ENCODE measurements at regions not wholly inside any gene's neighbourhood (a gene's known extent, or its start where the extent isn't known, plus 50 kb on each side); places are given as distances from the start of the nearest gene placed in this dataset.

DNA sequence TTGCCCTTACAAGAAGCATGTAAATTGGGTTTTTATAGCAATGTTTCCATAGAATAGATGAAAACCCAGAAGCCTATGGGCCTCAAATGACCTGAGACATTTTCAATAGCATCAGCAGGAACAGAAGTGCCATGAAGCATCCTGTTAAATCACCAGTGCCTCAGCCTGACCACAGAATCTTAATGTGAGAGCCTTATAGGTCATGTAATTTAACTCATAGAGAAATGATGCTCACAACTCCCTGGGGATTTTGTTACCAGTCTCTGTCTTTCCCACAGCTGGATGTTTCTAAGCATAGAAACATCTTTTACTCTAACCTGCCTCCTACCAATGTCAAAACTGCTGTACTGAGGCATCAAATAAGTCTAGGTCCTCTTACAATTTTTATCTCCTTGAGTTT lies 295.8 kb upstream of the ACVR2A start:
- TF ChIP-seq, protein P1, sequence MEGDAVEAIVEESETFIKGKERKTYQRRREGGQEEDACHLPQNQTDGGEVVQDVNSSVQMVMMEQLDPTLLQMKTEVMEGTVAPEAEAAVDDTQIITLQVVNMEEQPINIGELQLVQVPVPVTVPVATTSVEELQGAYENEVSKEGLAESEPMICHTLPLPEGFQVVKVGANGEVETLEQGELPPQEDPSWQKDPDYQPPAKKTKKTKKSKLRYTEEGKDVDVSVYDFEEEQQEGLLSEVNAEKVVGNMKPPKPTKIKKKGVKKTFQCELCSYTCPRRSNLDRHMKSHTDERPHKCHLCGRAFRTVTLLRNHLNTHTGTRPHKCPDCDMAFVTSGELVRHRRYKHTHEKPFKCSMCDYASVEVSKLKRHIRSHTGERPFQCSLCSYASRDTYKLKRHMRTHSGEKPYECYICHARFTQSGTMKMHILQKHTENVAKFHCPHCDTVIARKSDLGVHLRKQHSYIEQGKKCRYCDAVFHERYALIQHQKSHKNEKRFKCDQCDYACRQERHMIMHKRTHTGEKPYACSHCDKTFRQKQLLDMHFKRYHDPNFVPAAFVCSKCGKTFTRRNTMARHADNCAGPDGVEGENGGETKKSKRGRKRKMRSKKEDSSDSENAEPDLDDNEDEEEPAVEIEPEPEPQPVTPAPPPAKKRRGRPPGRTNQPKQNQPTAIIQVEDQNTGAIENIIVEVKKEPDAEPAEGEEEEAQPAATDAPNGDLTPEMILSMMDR (IDR thresholded peaks at IDR 0.05 in 2 of 3, conservative IDR thresholded peaks at IDR 0.05 in 1 of 3; ENCODE audit: borderline replicate concordance in 1 of 3, insufficient read depth in 1 of 3, low read depth in 2 of 3, low read length in 2 of 3): no peak
- TF ChIP-seq POLR2AphosphoS5 (IDR thresholded peaks at IDR 0.05; ENCODE audit: low read depth, low read length) (no peak), POLR2A (IDR thresholded peaks at IDR 0.05; ENCODE audit: borderline replicate concordance, extremely low read depth, insufficient read depth, insufficient read length) (no peak), SP1 (IDR thresholded peaks at IDR 0.05; ENCODE audit: low read depth) (no peak), EZH2phosphoT487 (IDR thresholded peaks at IDR 0.05; ENCODE audit: borderline replicate concordance) (no peak), FOSL1 (IDR thresholded peaks at IDR 0.05; ENCODE audit: low read depth) (no peak), ZNF274 (IDR thresholded peaks at IDR 0.05; ENCODE audit: low read depth, low read length) (no peak)
- TF ChIP-seq, protein P2, sequence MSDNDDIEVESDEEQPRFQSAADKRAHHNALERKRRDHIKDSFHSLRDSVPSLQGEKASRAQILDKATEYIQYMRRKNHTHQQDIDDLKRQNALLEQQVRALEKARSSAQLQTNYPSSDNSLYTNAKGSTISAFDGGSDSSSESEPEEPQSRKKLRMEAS (IDR thresholded peaks at IDR 0.05): no peak
- TF ChIP-seq, protein P3, sequence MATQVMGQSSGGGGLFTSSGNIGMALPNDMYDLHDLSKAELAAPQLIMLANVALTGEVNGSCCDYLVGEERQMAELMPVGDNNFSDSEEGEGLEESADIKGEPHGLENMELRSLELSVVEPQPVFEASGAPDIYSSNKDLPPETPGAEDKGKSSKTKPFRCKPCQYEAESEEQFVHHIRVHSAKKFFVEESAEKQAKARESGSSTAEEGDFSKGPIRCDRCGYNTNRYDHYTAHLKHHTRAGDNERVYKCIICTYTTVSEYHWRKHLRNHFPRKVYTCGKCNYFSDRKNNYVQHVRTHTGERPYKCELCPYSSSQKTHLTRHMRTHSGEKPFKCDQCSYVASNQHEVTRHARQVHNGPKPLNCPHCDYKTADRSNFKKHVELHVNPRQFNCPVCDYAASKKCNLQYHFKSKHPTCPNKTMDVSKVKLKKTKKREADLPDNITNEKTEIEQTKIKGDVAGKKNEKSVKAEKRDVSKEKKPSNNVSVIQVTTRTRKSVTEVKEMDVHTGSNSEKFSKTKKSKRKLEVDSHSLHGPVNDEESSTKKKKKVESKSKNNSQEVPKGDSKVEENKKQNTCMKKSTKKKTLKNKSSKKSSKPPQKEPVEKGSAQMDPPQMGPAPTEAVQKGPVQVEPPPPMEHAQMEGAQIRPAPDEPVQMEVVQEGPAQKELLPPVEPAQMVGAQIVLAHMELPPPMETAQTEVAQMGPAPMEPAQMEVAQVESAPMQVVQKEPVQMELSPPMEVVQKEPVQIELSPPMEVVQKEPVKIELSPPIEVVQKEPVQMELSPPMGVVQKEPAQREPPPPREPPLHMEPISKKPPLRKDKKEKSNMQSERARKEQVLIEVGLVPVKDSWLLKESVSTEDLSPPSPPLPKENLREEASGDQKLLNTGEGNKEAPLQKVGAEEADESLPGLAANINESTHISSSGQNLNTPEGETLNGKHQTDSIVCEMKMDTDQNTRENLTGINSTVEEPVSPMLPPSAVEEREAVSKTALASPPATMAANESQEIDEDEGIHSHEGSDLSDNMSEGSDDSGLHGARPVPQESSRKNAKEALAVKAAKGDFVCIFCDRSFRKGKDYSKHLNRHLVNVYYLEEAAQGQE (IDR thresholded peaks at IDR 0.05; ENCODE audit: low read depth): no peak
